HG03060 (cell line): ENCODE measurements at regions not wholly inside any gene's neighbourhood (a gene's known extent, or its start where the extent isn't known, plus 50 kb on each side); places are given as distances from the start of the nearest gene placed in this dataset.

Experiments used
- ATAC-seq: cut with Tn5 transposase; IDR thresholded peaks from one replicate; pipeline ENCODE4 v1.9.1; 2021; ENCODE audit warnings: low read depth, moderate number of reproducible peaks; ENCODE audit not compliant: unreplicated experiment

- ATAC-seq: no peak
Observed at GRCh38 chr2:16250466-16250865, 310.1 kb downstream of the MYCN start.

- no peak for ATAC-seq
Observed at GRCh38 chr2:16250056-16250425, 309.7 kb downstream of the MYCN start.

DNA sequence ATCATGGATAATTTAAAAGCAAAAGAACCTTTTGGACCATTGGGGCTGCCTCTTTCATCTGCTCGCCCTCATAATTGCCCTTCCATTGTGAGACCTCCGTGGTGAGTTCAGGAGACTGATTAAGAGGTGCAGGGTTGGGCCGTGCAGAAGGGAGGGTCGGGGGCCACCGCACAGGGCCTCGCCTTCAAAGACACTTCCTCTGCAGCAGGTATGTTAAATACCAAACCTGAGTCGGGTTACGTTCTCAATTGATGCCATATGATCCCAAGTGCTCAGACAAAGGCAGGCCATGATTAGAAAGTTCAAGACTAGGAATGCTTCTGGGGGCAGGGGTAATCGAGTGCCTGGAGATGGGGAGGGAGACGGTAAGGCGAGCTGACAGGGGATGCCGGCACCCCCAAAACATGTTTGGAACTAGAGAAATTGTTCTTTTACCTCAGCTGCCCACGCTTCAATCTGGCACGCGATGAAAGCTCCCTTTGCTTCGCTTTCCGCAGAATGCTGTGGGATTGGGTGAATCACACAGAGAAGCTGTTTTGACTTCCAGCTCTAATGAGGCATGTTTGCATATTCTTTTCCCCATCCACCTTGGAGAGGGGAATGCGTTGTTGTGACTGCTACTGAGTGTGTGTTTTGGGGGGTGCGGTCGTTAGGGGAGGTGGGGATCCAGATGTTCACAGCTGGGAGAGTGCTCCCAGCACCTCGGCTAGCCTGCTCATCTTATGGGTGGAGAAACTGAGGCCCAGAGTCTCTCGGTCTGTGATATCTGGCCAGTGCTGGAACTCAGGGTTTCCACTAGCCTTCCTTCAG, 309.1 kb downstream of the MYCN start:
- no peak for ATAC-seq

DNA sequence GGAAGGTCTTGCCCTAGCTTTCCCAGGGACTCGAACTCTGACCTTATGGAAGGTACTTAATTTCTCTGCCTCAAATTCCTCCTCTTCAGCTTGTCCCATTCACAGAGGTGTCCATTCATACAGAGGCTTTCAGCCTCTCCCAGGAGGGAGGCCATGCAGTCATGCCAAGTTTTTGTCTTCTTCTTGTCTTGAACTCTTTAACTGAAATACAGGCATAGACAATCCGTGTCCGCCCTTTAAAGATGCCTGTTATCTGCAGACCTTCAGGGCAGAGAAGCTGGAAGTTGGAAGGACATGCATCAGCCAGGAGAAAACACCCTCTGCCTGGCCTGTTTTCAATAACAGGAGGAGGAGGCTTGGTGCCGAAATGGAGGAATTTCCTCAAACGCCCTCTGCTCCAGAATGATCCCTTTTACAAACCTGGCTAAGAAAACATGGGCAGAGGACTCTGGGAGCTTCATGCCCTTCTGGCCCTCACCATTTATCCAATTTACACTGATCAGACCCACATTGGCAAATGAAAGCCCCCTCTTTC, 308.3 kb downstream of the MYCN start:
- no peak for ATAC-seq

DNA sequence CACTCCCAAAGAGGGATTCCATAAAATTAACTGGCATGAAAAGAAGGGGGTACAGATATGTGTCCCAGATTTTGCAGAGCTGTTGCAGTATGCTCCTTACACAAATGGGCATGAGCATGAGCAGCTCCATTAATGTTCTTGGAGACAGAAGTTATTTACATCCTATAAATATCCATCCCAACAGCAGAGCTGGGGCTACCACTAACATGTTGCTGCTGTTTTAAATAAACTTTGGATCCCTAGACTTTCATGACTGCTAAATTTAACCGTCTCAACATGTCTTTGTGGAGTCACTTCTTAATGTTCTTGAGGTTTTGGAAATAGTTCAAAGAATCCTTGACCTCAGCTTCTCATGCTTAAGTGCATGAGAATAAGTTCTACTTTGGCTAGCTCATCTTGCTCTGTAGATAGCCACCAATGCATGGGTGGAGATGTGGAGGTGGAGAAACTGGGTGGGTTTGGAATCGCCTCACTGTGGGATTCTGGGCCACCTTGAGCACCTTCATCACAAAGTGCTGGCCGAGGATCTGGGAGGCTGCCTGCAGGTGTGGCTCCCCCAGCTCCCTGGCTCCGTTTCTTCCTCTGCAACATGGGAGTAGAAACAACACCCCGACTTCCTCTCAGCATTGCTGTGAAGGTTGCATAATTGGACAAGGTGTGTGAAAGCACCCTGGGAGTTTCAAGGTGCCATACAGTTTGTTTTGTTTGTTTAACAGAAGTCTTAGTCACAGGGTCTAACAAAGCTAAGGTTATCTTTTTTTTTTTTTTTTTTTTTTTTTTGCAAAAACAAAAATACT, 307.2 kb downstream of the MYCN start:
- ATAC-seq: no peak

GRCh38 chr2:16246911-16247310, 306.6 kb downstream of the MYCN start:
- no peak for ATAC-seq

DNA sequence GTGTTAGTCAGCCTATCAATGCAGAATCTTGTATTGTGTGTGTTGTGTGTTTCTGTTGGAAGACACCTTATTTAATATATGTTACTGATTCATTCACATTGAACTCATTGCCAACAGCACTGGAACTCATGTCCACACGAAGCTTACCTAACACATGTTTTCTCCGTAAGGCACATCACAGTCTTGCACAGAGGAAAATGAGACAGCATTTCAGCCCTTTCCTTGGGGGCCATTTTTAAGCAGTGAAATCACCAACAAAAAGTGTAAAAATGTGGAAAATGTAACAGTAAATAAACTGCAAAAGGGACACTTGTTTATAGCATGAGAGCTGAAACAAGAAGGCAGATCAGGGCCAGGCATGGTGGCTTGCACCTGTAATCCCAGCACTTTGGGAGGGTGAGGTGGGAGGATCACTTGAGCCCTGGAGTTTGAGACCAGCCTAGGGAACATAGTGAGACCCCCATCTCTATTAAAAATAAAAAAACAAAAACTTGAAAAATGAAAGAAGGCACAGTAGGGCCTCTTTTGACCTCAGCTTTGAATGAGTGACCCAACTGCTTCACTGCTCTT, 306.0 kb downstream of the MYCN start:
- ATAC-seq: no peak

- ATAC-seq: no peak
Observed at GRCh38 chr2:16245481-16246054, 305.2 kb downstream of the MYCN start.

DNA sequence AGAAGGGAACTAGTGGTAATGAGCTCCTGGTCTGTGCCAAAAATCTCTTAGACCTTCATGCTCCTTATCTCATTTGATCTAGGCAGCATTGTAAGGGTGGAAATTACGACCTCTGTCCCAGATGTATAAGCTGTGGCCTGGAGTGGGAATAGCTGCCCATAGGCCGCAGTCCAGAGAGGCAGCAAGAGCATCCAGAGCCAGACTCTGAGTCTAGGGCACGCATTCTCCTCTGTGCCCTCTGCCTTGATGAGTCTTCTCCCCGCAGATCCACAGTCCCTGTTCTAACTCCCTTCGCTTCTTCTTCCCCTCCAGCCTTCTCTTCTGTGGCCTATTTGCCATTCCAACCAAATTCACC, 304.6 kb downstream of the MYCN start:
- no peak for ATAC-seq

DNA sequence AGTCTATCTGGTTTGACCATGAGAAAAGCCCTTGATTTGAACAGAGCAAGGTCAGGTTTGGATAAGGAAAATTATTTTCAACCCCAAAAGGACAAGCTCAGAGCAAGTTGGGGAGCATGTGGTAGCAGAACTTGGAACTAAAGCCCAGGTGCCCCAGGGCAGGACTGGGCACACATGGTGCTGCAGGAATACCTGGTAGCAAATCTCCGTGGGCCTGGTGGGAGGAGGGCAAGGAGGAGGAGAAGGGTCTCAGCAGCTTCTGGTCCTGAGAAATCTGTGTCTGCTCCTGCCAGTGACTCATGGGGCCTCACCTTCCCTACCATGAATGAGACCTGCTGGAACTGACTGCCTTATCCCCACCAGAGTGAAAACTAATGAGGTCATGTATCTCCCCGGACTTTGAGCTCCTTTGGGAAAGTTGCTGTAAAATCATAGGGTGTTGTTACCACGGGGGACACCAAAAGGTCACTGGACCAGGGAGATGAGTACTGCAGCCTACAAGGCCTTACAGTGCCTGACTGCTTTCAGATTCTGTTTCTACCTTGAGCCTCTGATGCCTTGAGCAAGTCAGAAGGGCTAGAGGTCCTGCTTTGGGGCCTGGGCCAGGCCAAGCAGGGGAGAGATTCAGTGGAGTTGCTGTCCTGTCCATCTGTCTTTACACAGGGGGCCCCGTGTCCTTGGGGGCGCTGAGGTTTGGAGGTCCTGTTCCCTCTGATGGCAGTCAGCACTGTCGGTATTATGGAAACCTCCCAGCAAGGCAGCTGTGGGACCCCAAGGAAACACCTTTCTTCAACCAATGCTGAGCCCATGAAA, 304.0 kb downstream of the MYCN start:
- no peak for ATAC-seq

DNA sequence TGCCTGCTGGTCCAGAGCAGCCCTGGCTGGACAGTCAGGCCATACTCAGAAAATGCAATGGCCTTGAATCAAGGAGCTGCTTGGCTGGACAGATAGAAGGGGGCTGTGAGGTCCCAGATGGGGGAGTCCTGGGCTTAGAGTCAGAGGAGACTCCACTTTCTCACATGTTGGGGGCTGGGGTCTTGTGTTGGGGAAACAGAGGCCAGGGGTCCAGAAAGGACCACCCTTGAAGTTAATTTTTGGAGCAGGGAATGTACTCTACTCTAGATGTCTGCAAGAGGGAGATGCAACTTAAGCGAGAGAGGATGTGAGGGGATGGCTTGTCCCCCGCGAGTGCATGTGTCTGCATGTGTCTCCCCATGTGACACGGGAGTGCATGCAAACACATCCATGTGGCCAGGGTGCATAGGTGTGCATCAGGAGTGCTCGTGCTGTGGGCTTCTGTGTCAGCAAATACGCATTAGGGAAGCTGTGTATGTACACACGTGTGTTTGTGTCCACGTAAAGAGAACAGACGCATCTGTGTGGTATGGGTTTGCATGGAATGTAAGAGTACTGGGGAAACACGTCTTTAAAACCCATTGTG, 303.2 kb downstream of the MYCN start:
- no peak for ATAC-seq

DNA sequence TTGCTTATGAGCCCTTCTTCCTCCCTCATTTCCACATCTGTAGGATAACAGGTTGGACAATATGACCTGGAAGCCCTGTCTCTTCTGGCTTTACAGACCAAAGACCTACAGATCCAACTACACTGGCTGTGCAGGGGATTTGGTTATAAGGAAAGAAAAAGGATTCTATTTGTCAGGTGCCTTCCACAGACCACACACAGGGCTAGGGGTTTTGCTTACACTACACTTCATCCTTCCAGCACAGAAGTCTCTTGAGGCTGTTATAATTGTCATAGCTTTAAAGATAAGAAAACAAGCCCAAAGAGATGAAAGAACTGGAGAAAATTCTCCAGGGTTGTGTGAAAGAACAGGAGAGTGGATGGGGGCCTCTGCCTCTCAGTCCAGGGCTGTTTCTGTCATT, 302.6 kb downstream of the MYCN start:
- no peak for ATAC-seq

DNA sequence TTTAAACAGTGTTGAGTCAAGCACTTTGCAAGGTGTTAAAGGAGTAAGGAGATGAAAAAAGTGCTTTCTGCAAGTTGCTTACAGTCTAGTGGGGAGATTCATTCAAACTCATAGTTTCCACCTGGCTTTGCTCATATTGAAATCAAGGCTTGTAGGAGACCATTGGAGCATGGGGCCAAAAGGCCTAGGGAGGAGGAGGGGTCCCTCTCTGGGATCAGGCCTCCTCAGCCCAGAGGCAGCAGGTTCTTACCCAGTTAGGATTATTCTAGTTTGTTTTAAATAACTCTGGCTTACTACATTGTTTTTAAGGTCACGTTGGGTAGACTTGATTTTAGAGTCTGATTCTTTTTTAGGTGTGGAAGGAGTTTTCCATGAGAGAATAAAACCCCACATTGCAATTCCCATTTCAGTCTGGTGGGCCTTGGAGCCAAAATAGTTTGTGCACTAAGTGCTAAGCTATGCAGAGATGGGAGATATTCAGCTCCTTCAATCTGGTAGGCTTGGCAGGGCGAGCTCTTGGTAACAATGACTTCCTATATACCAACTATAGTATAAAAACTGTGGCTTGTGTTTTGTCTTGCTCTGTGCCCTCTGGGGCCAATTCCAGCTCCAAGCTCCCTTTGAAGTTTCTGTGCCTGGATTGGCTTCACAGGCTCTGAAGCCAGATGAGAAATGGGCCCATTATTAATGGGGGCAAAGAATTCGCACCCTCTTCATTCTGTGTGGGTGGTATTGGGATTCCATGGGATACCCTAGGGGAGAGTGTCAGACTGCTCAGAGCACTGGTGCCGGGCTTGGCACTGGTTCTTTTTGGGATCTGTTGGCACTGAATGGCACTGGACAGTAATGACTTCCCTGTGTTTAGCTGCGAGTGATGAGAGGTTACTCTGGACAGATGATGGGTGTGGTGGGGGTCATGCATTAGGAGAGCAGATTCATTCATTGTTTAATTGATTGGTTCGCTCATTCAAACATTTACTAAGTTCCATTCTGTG, 301.1 kb downstream of the MYCN start:
- ATAC-seq: no peak

DNA sequence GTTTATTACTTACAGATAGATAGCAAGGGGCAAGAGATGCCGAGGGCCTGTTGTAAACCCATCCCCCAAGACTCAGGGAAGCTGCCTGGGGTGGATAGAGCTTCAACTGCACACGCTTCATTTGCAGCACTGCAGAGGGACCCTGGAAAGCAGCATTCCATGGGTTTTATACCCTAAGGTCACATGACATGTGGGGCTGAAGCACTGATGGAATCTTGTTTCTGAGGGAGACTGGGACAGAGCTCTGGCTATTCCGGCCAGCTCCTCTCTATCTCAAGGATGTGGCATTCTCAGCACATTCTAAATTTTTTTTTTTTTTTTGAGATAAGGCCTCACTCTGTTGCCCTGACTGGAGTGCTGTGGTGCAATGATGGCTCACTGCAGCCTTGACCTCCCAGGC, 300.1 kb downstream of the MYCN start:
- no peak for ATAC-seq

GRCh38 chr2:16239296-16239850, 299.0 kb downstream of the MYCN start:
- no peak for ATAC-seq

GRCh38 chr2:16238786-16239185, 298.4 kb downstream of the MYCN start:
- no peak for ATAC-seq

GRCh38 chr2:16238001-16238761, 297.8 kb downstream of the MYCN start:
- no peak for ATAC-seq

GRCh38 chr2:16235747-16236146, 295.4 kb downstream of the MYCN start:
- no peak for ATAC-seq
